DMS153 treated with DMSO at 0.1 percent for 48 hours (cell line): ENCODE measurements at regions not wholly inside any gene's neighbourhood (a gene's known extent, or its start where the extent isn't known, plus 50 kb on each side); places are given as distances from the start of the nearest gene placed in this dataset.
"Not testable (repeated sequence)": the region's sequence is repeated elsewhere in the genome, so short reads cannot be mapped to it uniquely, and the experiment has no call there.

Experiments
- DNase-seq: peaks from one replicate; lab custom pipeline; 2025; ENCODE audit not compliant: unreplicated experiment; lab: John Stamatoyannopoulos, UW

DNA sequence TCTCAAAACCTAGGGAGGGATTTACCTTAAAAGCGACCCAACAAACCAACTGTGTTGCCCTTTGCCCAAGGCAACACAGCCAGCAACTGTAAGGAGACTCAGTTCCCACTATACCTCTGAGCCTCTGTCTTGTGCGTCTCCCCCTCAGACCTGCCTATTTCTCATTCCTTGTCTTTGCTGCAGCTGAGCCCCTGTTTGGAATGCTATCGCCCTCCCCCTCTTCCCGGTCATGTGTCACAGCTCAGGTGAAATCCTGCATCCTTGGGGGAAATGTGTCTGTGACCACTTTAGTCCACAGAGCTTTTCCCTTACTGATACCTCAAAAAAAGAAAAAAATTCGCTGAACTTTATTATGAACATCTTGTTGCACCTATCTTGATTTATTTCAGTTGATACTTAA lies 52.0 kb upstream of the LRIG1 start:
- no peak for DNase-seq

DNA sequence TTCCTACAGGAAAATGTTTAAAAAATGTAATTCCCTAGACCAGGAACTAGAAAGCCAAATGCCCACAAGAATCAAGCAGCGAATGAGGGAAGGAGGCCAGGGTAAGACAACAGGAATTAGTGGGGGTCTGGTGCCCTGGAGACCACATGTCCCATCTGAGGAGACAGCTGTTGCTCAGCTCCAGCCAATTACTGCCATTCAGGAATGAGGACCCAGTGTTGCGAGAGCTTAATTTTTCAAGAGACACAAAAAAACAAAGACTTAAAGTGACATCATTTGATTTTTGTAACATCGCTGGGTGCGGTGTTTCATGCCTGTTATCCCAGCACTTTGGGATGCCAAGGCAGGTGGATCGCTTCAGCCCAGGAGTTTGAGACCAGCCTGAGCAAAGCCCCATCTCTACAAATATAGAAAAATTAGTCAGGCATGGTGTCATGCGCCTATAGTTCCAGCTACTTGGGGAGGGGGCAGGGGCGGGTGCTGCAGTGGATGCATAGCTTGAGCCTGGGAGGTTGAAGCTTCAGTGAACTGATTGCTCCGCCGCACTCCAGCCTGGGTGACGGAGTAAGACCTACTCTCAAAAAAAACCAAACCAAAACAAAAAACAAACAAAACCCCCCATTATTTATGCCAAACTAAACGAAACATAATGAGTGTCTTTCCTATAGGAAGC lies 52.8 kb upstream of the LRIG1 start:
- DNase-seq = no peak

DNA sequence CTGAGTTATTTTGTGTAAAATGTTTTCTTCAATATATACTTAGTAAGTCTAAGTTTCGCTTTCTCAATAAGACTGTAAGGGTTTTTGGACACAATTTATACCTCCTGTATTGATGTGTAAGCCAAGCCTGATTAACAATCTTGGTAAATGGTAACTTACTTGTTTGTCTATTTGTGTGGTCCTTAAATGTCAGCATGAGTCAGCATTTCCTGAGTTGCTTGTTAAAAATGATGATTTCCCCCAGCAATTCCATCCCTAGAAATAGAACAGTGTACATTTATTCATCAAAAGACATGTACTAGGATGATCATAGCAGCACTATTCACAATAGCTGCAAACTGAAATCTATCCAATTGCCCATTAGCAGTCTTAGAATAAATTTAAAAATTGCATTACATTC lies 53.4 kb upstream of the LRIG1 start:
- no peak for DNase-seq

- DNase-seq = peak; percentile 1
These were observed 54.5 kb upstream of the LRIG1 start for GRCh38 chr3:66555214-66555844.

DNA sequence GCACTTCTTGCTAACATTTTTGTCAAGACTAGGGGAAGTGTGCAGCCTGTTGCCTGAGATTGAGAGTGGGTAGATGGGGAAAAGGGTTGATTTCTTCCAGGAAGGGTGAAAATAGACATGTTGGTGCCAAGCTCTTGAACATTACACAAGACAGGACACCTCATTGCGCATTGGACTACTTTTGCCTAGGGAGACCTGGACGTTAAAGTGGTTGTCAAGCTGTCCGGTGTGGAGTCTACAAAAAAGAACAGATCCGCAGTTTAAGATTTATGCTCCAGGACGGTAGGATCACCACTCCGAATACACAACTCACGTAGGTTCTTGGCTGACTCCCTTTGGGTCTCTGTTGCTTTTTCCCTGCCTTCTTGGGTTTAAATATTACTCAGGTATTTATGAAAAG lies 56.3 kb upstream of the LRIG1 start:
- DNase-seq = no peak

- DNase-seq = not testable (repeated sequence)
These were observed 59.1 kb upstream of the LRIG1 start for GRCh38 chr3:66559924-66560323.

DNA sequence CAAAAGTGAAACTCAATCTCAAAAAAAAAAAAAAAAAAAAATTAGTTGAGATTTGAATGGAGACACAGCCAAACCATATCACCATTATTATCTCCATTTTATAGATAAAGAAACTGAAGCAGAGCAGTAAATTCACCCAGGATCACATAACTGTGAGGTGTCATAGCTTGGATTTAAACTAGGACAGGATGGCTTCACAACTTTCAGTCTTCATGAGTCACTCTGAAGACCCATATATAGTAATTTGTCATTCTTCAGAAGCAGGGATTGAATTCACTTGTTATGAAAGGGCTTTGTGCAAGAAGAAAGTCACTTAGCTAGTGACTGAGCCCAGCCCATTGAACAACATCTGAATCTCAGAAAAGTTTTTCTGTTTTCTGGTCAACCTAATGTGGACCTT lies 60.5 kb upstream of the LRIG1 start:
- DNase-seq = no peak

- no peak for DNase-seq
These were observed 64.5 kb upstream of the LRIG1 start for GRCh38 chr3:66565301-66565700.

- no peak for DNase-seq
These were observed 66.3 kb upstream of the LRIG1 start for GRCh38 chr3:66567077-66567476.

GRCh38 chr3:66572090-66572675 lies 71.4 kb upstream of the LRIG1 start:
- DNase-seq = no peak

- no peak for DNase-seq
These were observed 72.3 kb upstream of the LRIG1 start for GRCh38 chr3:66572938-66573710.

GRCh38 chr3:66574091-66574490 lies 73.3 kb upstream of the LRIG1 start:
- DNase-seq = no peak

DNA sequence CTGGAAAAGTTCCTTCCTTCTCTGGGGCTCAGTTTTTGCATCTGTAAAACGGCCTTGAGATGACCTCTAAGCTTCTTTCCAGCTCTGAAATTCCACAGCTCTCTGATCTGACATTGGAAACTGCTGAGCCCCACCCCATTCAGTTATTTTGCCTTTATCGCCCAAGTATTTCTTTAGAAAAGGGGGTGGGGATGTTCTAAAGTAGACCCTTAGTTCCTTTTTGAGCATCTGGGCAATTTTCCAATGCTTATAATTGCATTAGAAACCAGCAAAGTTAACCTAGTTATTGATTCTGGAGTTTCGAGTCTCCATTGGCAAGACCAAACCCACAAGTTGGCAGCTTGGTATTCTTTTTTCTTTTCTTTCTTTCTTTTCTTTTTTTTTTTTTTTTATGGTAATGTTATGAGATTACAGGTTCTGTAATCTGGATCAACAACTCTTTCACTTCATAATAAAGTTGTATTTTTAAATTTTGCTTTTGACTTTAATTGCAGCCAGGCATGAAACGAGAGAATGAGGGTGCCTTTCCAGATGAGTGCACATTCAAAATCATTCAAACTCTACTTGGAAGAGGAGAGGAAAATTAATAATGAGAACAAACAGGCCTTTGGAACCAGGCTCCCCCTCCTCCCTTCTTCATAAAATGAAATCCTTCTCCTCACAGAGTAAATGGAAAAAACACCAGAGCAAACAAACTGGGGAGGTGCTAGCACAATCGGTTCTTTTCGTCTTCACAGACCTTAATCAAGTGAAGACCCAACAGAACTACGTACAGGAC lies 76.8 kb upstream of the LRIG1 start:
- no peak for DNase-seq

GRCh38 chr3:66581256-66581655 lies 80.4 kb upstream of the LRIG1 start:
- no peak for DNase-seq

GRCh38 chr3:66582721-66583423 lies 82.0 kb upstream of the LRIG1 start:
- no peak for DNase-seq

GRCh38 chr3:66583424-66584040 lies 82.7 kb upstream of the LRIG1 start:
- DNase-seq = no peak

DNA sequence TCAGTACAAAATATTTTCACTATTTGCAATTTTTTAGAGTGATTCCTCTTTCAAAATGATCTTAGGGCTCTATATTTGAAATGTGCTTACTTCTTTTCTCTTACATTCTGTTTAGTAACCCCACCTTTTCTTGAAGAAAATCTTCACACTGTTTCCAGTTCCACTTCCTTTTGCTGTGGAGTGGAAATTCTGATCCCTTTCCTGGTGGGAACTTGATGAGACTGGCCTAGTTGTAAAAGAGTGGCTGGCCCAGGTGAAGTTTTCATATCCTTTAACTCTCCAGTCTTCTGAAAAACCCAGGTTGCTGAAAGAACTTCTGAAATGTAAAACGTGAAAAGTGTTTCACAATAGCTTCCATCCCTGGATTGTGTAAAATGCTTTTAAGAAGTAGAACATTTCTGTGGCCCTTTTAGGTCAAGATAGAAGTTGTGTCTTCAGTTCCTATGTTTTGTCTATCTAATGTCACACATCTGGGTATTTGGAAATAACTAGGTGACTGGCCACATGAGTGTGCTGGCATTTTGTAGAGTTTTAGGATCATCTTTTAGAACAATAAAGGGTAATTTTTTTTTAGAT lies 84.8 kb upstream of the LRIG1 start:
- no peak for DNase-seq

DNA sequence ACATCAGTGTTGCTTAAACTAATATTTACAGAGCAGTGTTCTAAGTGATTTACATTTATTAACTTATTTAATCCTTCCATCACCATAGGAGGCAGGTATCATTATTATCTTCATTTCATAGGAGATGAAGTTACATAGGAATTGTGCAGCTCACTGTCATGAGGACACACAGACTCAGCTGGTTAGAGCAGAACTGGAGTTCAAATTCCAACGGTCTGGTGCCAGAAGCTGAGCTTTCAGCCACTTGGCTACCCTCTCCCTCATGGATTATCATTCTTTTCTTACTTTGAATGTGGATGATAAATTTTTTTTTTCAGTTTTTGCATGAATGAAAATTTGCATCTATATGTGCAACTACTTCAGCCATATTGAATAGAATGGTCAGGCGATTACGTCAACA lies 86.0 kb upstream of the LRIG1 start:
- DNase-seq = no peak

GRCh38 chr3:66588340-66588847 lies 87.6 kb upstream of the LRIG1 start:
- DNase-seq = no peak
